HG03108 (cell line): ENCODE measurements at regions not wholly inside any gene's neighbourhood (a gene's known extent, or its start where the extent isn't known, plus 50 kb on each side); places are given as distances from the start of the nearest gene placed in this dataset.

Experiments
- ATAC-seq: cut with Tn5 transposase; IDR thresholded peaks from one replicate; pipeline ENCODE4 v1.9.1; 2021; ENCODE audit warnings: moderate library complexity; ENCODE audit not compliant: unreplicated experiment

- no peak for ATAC-seq
Observed at GRCh38 chr1:80520949-80521348, 1279.8 kb upstream of the ADGRL2 start.

GRCh38 chr1:80517062-80517461 is 1283.7 kb upstream of the ADGRL2 start:
- no peak for ATAC-seq

GRCh38 chr1:80509965-80510522 is 1290.7 kb upstream of the ADGRL2 start:
- no peak for ATAC-seq

- no peak for ATAC-seq
Observed at GRCh38 chr1:80506216-80506615, 1294.5 kb upstream of the ADGRL2 start.

GRCh38 chr1:80498673-80499072 is 1302.1 kb upstream of the ADGRL2 start:
- ATAC-seq: no peak

GRCh38 chr1:80495806-80496205 is 1304.9 kb upstream of the ADGRL2 start:
- ATAC-seq: no peak

GRCh38 chr1:80472145-80472544 is 1328.6 kb upstream of the ADGRL2 start:
- no peak for ATAC-seq

- ATAC-seq: no peak
Observed at GRCh38 chr1:80468356-80468755, 1332.4 kb upstream of the ADGRL2 start.

- ATAC-seq: no peak
Observed at GRCh38 chr1:80462006-80462405, 1338.7 kb upstream of the ADGRL2 start.

GRCh38 chr1:80457409-80457808 is 1343.3 kb upstream of the ADGRL2 start:
- ATAC-seq: no peak

- ATAC-seq: no peak
Observed at GRCh38 chr1:80453775-80454174, 1347.0 kb upstream of the ADGRL2 start.

- no peak for ATAC-seq
Observed at GRCh38 chr1:80450711-80451110, 1350.0 kb upstream of the ADGRL2 start.

- no peak for ATAC-seq
Observed at GRCh38 chr1:80448081-80448480, 1352.7 kb upstream of the ADGRL2 start.

GRCh38 chr1:80447526-80447925 is 1353.2 kb upstream of the ADGRL2 start:
- no peak for ATAC-seq

GRCh38 chr1:80445033-80445432 is 1355.7 kb upstream of the ADGRL2 start:
- ATAC-seq: no peak

- no peak for ATAC-seq
Observed at GRCh38 chr1:80444171-80444570, 1356.6 kb upstream of the ADGRL2 start.

GRCh38 chr1:80441664-80442063 is 1359.1 kb upstream of the ADGRL2 start:
- no peak for ATAC-seq

- ATAC-seq: no peak
Observed at GRCh38 chr1:80436851-80437250, 1363.9 kb upstream of the ADGRL2 start.

- ATAC-seq: no peak
Observed at GRCh38 chr1:80427881-80428280, 1372.9 kb upstream of the ADGRL2 start.

- no peak for ATAC-seq
Observed at GRCh38 chr1:80424249-80424648, 1376.5 kb upstream of the ADGRL2 start.

- ATAC-seq: no peak
Observed at GRCh38 chr1:80418134-80418533, 1382.6 kb upstream of the ADGRL2 start.

- no peak for ATAC-seq
Observed at GRCh38 chr1:80417671-80418070, 1383.1 kb upstream of the ADGRL2 start.

- ATAC-seq: no peak
Observed at GRCh38 chr1:80413969-80414368, 1386.8 kb upstream of the ADGRL2 start.

GRCh38 chr1:80410233-80410632 is 1390.5 kb upstream of the ADGRL2 start:
- no peak for ATAC-seq
